BE2C (cell line): ENCODE measurements at regions not wholly inside any gene's neighbourhood (a gene's known extent, or its start where the extent isn't known, plus 50 kb on each side); places are given as distances from the start of the nearest gene placed in this dataset.

Experiments used
- DNase-seq: peaks from one replicate; pipeline ENCODE4 v3.0.0-alpha.2; 2020
- H3K27me3 ChIP-seq: fragments of 250-450 bp; sonication (Bioruptor Pico); 2 replicates; pipeline ENCODE4 v1.5.1; 2020; ENCODE audit warnings: mild to moderate bottlenecking
- H3K36me3 ChIP-seq: fragments of 250-450 bp; sonication (Bioruptor Pico); 2 replicates; pipeline ENCODE4 v1.5.1; 2020; ENCODE audit warnings: mild to moderate bottlenecking
- H3K4me1 ChIP-seq: fragments of 250-450 bp; sonication (Bioruptor Pico); 2 replicates; pipeline ENCODE4 v1.5.1; 2020
- H3K4me3 ChIP-seq: 2 replicates; pipeline ENCODE4 v1.5.1; 2011; ENCODE audit warnings: low read depth, low read length
- H3K9me3 ChIP-seq: fragments of 250-450 bp; sonication (Bioruptor Pico); 2 replicates; pipeline ENCODE4 v1.5.1; 2020
- TF ChIP-seq, protein P1 (sequence below): IDR thresholded peaks from 2 replicates; pipeline ENCODE4 v1.5.1; 2012; ENCODE audit warnings: mild to moderate bottlenecking, low read depth, low read length

DNA sequence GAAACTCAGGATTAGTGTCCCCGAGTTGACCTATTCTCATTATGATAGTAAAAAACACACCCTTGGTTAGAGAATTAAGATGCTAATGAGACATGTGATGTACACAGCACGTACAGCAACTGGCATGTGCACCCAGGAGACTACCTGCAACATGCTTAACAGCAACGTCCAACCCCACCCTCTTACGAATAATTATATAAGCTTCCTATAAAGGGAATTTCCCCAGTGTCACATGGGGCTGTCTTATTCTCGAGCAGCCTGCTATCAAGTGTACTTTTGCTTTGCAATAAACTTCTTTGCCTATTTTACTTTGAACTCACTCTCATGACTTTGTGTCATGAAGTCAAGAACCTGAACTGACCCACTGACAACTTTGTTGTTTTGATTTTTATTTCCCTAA, 62.4 kb upstream of the PMFBP1 start:
- no peaks in the 10 kb centered on the region for H3K27me3 ChIP-seq
- H3K4me3 ChIP-seq, result no peak overlapping the region
- H3K4me1 ChIP-seq, result no peaks in the 10 kb centered on the region
- TF ChIP-seq, protein P1, sequence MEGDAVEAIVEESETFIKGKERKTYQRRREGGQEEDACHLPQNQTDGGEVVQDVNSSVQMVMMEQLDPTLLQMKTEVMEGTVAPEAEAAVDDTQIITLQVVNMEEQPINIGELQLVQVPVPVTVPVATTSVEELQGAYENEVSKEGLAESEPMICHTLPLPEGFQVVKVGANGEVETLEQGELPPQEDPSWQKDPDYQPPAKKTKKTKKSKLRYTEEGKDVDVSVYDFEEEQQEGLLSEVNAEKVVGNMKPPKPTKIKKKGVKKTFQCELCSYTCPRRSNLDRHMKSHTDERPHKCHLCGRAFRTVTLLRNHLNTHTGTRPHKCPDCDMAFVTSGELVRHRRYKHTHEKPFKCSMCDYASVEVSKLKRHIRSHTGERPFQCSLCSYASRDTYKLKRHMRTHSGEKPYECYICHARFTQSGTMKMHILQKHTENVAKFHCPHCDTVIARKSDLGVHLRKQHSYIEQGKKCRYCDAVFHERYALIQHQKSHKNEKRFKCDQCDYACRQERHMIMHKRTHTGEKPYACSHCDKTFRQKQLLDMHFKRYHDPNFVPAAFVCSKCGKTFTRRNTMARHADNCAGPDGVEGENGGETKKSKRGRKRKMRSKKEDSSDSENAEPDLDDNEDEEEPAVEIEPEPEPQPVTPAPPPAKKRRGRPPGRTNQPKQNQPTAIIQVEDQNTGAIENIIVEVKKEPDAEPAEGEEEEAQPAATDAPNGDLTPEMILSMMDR, result no peak
- DNase-seq, result no peak
- H3K36me3 ChIP-seq, result no peaks in the 10 kb centered on the region
- H3K9me3 ChIP-seq, result no peaks in the 10 kb centered on the region; the same call in 1 of the 2 replicates

DNA sequence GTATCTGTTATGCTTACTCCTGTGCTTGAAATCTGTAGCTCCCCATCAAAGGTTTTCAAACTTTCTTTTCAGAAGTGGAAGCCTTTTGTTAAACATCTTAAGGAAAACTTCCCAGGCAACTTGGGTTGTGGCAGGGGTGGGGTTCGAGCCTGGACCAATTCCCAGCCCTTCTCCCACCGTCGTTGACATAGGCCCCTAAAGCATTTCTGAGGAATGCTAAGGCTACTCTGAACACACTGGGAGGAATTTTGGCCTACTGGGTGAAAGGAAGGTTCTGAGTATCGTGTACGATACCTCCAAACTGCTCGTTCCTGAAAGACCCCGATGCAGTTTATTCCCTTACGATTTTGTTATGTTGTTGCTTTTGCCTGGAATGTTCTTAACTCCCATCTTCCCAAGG, 56.1 kb upstream of the PMFBP1 start:
- no peaks in the 10 kb centered on the region for H3K9me3 ChIP-seq
- no peaks in the 10 kb centered on the region for H3K36me3 ChIP-seq
- H3K4me1 ChIP-seq, result no peaks in the 10 kb centered on the region
- H3K4me3 ChIP-seq, result no peak overlapping the region
- TF ChIP-seq, protein P1, result no peak
- no peak for DNase-seq
- no peaks in the 10 kb centered on the region for H3K27me3 ChIP-seq

DNA sequence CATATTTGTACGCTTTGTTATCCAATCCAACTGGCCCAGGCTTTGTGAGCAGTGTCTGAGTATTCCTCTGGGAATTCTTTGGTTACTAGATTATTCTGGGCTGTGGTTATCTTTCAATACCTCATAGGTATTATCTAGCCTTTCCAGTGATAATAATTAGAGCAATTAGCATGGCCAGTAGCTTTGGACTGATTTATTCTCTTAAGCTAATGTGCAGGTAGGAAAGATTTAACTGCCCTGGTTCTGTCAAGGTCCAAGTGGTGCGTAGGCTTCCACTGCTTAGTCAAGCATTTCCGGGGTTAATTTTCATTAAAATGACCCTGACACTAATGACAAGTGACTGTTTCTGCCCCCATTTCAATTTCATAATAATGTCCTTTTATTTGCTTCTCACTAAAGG, 54.2 kb upstream of the PMFBP1 start:
- TF ChIP-seq, protein P1, result no peak
- Histone ChIP-seq H3K9me3 (no peaks in the 10 kb centered on the region), H3K4me3 (no peak overlapping the region), H3K27me3 (no peaks in the 10 kb centered on the region), H3K4me1 (peaks cover 6% of the 10 kb centered on the region; the same call in 1 of the 2 replicates), H3K36me3 (no peaks in the 10 kb centered on the region)
- no peak for DNase-seq

DNA sequence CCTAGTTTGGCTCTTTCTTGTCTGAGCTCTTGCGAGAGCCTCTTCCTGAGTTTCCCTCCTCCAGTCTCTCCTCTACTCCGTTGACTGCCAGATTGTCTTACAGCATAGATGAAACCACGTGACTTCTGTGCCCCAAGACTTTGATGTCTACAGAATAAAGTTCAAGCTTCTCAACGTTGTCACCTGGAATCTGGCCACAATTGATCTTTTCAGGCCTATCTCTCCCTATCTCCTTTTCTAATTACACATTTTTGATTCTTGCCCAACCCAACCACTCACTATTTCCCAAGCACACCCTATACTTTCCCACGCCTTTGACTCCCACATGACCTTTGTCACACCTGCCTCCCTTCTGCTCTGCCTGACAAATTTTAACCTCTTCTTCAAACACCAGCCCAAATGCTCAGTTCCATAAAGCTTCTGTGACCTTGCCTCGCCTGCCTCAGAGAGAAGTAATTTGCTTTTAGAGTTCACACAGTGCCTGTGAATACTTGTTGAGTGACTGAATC, 52.4 kb upstream of the PMFBP1 start:
- Histone ChIP-seq H3K4me3 (no peak overlapping the region), H3K4me1 (peaks cover 6% of the 10 kb centered on the region; the same call in 1 of the 2 replicates), H3K27me3 (no peaks in the 10 kb centered on the region), H3K9me3 (no peaks in the 10 kb centered on the region), H3K36me3 (no peaks in the 10 kb centered on the region)
- DNase-seq, result no peak
- TF ChIP-seq, protein P1, result no peak

DNA sequence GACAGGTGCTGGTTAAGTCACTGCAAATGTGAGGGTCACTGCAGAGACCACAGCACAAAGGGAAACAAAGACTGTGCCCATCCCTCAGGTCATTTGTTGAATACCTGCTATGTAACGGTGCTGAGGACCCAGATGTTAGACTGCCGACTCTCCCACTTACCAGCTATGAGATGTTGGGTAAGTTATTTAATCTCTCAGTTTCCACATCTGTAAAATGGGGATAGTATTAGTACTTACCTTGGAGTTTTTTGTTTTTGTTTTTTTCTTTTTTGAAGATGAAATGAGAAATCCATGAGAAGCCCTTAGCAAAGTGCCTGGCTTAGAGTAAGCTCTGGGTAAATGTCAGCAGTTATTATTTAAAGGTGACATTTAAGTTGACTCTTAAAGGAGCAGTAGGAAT, 50.5 kb upstream of the PMFBP1 start:
- TF ChIP-seq, protein P1, result no peak
- Histone ChIP-seq H3K4me1 (peaks cover 6% of the 10 kb centered on the region; the same call in 1 of the 2 replicates), H3K36me3 (no peaks in the 10 kb centered on the region), H3K4me3 (no peak overlapping the region), H3K27me3 (no peaks in the 10 kb centered on the region), H3K9me3 (no peaks in the 10 kb centered on the region)
- no peak for DNase-seq
